Activated CD4-positive, CD25-positive, alpha-beta regulatory T cell treated with anti-CD3 and anti-CD28 coated beads, Interleukin-2, amount 50 U/mL, for 24 hours (primary cell): ENCODE measurements at regions not wholly inside any gene's neighbourhood (a gene's known extent, or its start where the extent isn't known, plus 50 kb on each side); places are given as distances from the start of the nearest gene placed in this dataset.

Experiments used
- ATAC-seq, 2 donors: fragments of 150-1000 bp; cut with Tn5 transposase; one replicate each; pipeline ENCODE4 v1.10.0; 2021; ENCODE audit warnings: mild to moderate bottlenecking in 1 of 2, moderate library complexity in 1 of 2

- no peak for ATAC-seq
Observed at GRCh38 chr13:106433066-106433465, 102.4 kb downstream of the EFNB2 start.

- no peak for ATAC-seq
Observed at GRCh38 chr13:106432636-106433035, 102.8 kb downstream of the EFNB2 start.

DNA sequence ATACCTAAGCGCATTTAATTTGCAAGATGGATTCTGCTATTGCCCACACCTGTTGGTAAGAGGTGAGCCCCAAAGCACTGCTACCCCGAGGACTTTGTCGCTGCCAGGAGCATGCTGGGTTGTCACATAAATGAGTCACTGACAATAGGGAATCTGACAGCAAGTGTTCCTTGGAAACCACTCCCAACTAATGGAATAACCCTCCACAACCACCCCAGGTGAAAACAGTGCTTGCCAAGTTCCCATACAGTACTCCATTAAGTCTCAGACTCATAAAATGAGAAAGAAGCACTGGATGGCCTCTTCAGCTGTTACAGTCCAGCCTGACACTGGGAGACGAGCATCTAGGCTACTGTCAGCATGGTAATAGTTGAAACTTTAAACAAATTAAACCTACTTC is 108.6 kb downstream of the EFNB2 start:
- ATAC-seq = no peak

DNA sequence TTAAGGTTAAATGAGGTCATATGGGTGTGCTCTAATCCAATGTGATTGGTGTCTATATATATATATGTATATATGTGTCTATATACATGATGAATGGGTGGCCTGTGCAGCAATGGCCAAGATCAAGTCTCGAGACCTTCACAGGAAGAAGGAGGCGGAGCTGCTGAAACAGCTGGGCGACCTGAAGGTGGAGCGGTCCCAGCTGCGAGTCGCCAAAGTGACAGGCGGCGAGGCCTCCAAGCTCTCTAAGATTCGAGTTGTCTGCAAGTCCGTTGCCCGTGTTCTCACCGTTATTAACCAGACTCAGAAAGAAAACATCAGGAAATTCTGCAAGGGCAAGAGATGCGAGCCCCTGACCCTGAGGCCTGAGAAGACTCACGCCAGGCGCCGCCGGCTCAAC is 109.8 kb downstream of the EFNB2 start:
- ATAC-seq = no peak

DNA sequence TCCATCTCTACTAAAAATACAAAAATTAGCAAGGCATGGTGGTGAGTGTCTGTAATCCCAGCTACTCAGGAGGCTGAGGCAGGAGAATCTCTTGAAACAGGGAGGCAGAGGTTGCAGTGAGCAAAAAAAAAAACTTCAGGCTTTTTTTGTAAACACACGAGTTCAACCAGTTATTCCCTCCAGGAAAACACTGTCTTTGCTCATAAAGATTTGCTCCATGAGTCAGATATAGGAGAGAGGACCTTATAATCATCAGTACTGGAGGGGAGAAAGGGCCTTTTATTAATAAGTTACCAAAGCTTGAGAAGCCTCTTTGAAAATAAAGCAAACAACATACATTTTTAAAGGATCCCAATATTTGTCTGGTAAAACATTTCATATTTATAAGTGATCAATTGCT is 110.7 kb downstream of the EFNB2 start:
- ATAC-seq = no peak

DNA sequence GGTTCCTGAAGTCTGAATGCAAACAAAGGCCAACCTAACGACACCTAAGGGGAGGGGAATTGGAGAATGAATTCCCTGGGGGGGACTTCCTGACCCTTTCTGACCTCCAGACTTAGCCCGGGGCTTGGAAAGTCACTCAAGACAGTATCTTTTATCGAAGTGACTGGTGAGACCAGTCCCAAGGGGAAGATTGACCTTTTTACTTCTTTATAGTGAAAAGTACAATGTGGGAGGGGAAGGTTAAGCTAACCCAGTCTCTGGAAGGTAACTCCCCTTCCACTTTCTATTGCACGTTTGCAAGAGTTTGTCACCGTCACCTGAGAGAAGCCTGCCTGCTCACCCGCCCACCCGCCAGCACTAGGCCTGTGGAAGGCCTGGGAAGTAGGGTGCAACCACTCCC is 111.9 kb downstream of the EFNB2 start:
- no peak for ATAC-seq

DNA sequence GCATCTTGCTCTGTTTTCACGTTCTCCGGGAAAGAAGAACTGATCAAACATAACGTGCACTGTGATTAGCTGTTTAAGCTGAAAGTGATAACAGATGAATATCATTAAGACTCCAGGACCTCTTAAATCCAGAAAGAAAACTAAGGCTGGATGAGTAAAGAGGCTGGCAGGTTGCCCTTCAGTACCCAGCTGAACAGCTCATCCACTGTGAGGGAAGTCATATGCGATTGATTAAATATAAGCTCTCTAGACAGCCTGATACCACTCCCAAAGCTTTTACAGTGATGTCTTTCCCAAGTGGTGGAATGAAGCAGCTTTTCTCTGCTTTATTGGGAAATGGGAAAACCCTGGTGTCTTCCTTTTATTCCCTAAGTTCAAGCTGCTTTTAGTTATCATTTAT is 116.9 kb downstream of the EFNB2 start:
- ATAC-seq = no peak

DNA sequence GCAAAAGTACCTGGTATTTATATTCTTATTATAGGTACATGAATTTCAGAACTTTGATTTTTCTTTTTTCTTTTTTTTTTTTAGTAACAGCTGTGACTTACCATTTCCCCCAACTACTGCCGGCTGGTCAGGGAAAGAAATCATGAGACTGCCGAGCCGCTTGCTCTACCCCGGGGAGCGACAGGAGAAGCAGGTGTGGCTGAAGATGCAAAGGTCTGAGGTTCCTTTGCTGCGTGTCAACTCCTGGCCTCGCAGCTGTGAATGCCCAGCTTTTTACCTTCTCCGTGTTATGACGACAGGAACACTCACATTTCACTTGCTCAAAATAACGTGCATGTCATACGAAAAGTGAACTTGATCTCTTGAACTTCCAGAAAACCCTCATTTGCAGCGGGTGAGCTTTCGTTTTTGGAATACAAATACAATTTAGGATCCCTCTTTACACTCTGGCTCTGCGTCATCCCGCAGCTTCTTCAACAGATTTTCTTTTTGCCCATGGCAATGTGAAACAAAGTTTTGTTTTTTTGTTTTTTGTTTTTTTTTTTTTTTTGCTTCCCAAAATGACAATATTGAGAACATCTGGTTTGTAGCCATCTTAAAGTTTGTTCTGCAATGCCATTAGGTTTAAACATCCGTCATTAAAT is 117.9 kb downstream of the EFNB2 start:
- ATAC-seq = no peak

DNA sequence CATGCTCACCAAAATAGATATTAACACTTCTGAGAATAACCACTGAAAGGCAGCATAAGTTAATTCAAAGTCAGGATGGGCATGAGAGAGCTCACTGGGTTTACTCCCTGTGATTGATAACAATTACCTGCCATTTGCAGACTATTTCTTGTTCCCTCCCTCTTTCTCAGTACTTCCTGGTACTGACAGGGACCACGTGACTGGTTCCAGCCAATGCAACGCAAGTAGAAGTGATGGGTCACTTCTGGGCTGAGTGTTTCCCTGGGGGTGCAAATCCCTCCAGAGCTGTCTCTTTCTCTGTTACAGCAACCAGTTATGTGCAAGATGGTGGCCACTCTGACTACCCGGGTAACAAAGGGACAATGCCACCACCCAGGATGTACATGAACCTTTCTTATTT is 118.8 kb downstream of the EFNB2 start:
- ATAC-seq = no peak

DNA sequence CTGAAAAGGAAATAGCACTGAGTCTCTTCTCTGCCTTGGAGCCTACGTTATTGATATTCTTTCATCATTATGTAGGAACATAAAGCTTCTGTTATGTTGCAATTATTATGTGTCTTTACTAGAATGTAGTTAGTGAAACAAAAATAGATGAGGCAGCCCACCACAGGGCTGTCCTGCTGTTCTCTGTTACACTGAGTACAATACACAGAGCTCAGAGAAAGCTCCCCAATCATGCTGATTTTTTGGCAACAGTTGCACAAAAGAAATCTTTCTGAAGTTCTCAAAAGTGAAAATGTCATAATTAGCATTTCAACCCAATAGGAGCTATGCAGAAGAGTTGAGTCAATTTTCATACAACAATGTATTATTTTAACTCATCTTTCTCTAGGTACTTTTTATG is 119.5 kb downstream of the EFNB2 start:
- ATAC-seq = no peak

DNA sequence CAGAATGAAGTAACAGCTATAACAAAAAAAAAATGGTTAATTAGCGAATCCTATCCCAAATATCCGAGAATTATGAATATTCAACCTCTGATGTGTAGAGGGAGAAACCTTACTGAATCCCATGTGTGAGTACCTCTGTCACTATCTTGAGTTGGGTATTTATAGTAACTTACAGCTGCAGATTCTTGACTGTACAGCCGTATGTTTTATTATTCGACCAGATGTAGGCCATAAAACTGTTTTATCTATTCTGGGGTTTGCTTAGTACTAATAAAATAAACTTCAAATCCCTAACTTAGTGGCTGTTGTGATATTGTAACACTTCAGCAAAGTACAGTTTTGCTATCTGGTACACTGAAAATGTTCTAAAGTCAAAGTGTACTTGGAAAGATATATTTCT is 120.0 kb downstream of the EFNB2 start:
- ATAC-seq = no peak

DNA sequence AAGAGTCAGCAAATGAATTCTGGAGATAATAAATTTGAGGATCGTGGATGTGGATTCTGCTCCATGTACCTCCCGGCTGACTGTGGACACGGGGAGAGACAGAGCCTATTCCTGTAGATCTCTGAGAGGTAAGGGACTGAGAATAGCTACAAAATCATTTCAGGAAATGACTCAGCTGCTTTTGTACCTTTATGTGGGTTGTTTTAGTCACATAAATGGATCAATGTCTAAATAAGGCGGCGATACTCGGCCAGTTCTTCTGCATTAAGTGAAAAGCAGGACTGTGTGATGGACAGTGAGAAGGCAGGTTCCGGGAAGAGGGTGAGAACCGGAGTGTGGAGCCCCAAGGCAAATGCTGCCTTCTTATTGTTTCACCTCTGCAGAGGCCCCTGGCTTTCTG is 128.1 kb downstream of the EFNB2 start:
- ATAC-seq = peak in 1 of 2 donors; percentile 9

- no peak for ATAC-seq
Observed at GRCh38 chr13:106405731-106406130, 129.7 kb downstream of the EFNB2 start.

- no peak for ATAC-seq
Observed at GRCh38 chr13:106403280-106403679, 132.2 kb downstream of the EFNB2 start.

- ATAC-seq = no peak
Observed at GRCh38 chr13:106402866-106403265, 132.6 kb downstream of the EFNB2 start.

DNA sequence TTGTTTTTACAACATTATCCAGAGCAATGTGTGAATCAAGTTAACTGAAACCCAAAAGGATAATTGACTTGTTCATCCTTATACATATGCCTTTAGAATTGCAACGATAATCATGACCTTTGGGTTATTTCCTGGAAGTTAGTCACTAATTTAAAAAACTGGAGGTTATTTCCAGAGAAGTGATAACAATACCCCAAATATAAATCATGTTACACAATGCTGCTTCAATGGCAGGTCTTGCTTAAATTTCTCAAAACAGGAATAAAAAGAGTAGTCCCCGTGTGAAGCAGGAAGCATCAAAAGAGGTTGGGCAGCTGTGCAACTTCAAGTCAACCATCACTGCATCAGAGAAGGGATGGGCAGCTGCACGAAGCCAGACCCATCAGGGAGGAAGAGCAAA is 134.4 kb downstream of the EFNB2 start:
- ATAC-seq = no peak

DNA sequence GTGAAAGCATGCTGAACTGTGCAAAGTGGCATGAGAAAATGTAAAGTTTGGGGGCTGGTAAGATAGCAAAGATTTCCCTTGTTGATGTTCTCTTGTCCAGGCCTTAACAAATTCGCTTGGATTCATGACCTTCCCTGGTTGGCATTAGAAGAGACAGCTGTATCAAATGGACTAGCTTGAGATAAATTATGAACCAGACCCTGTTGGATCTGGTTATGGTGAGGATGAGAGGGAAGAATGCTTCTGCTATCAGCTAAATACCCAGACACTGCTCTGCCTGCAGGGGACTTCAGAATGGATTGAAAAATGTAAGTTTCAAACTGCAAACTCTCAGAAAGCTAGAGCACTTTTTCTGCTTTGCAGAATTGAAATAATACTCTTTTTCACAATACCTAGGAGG is 135.2 kb downstream of the EFNB2 start:
- ATAC-seq = no peak

GRCh38 chr13:106398289-106398688 is 137.2 kb downstream of the EFNB2 start:
- no peak for ATAC-seq

- no peak for ATAC-seq
Observed at GRCh38 chr13:106393776-106394175, 141.7 kb downstream of the EFNB2 start.

- ATAC-seq = no peak
Observed at GRCh38 chr13:106391681-106392080, 143.8 kb downstream of the EFNB2 start.

DNA sequence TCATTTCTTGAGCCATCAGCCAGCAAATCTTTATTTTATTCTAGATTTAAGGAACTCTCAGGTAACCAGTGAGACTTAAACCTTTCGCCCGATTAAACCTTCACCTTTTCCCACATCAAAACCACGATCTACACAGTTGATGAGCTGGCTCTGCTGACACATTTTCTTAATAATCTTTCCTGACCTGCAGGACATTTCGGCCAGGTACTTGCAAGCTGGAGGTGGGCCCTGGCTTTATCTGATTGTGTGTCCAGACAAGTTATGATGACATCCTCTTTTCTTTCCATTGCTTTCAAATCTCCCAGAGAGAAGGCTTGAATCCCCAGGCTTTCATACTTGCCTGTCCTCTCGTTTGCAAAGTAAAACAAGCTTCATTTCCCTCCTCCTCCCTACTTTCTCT is 144.2 kb downstream of the EFNB2 start:
- no peak for ATAC-seq

- no peak for ATAC-seq
Observed at GRCh38 chr13:106390367-106390766, 145.1 kb downstream of the EFNB2 start.

- no peak for ATAC-seq
Observed at GRCh38 chr13:106385654-106386053, 149.8 kb downstream of the EFNB2 start.

GRCh38 chr13:106384516-106384915 is 150.9 kb downstream of the EFNB2 start:
- no peak for ATAC-seq

GRCh38 chr13:106383791-106384190 is 151.7 kb downstream of the EFNB2 start:
- no peak for ATAC-seq

- ATAC-seq = no peak
Observed at GRCh38 chr13:106382534-106382933, 152.9 kb downstream of the EFNB2 start.
